H9 (cell line): ENCODE measurements at regions not wholly inside any gene's neighbourhood (a gene's known extent, or its start where the extent isn't known, plus 50 kb on each side); places are given as distances from the start of the nearest gene placed in this dataset.

ENCODE experiments used
- DNase-seq: peaks from one replicate; pipeline ENCODE4 v3.0.0-alpha.2; 2017
- H2AFZ ChIP-seq: one replicate; pipeline ENCODE4 v1.6.1; 2013; ENCODE audit warnings: mild to moderate bottlenecking, low read length, control low read depth, moderate library complexity
- H2AK5ac ChIP-seq: 2 replicates; pipeline ENCODE4 v1.6.1; 2013; ENCODE audit warnings: low read length, control low read depth, mixed read lengths; ENCODE audit not compliant: insufficient read length
- H2BK120ac ChIP-seq: one replicate; pipeline ENCODE4 v1.6.1; 2013; ENCODE audit warnings: low read depth, mild to moderate bottlenecking, low read length, control low read depth, inconsistent platforms; ENCODE audit not compliant: poor library complexity, severe bottlenecking
- H2BK12ac ChIP-seq: 2 replicates; pipeline ENCODE4 v1.6.1; 2013; ENCODE audit warnings: low read length, control low read depth, mixed read lengths, low read depth; ENCODE audit not compliant: insufficient read length
- H2BK15ac ChIP-seq: 2 replicates; pipeline ENCODE4 v1.6.1; 2013; ENCODE audit warnings: low read depth, low read length, control low read depth
- H2BK20ac ChIP-seq: one replicate; pipeline ENCODE4 v1.6.1; 2013; ENCODE audit warnings: low read depth, mild to moderate bottlenecking, low read length, control low read depth, inconsistent platforms; ENCODE audit not compliant: poor library complexity, severe bottlenecking
- H2BK5ac ChIP-seq: 2 replicates; pipeline ENCODE4 v1.6.1; 2013; ENCODE audit warnings: low read length, control low read depth, mixed read lengths; ENCODE audit not compliant: insufficient read length
- H3K14ac ChIP-seq: 2 replicates; pipeline ENCODE4 v1.6.1; 2013; ENCODE audit warnings: low read length, control low read depth; ENCODE audit not compliant: insufficient read depth
- H3K18ac ChIP-seq: 2 replicates; pipeline ENCODE4 v1.6.1; 2013; ENCODE audit warnings: low read depth, mild to moderate bottlenecking, mixed read lengths, low read length, control low read depth; ENCODE audit not compliant: insufficient read length
- H3K23ac ChIP-seq: 2 replicates; pipeline ENCODE4 v1.6.1; 2013; ENCODE audit warnings: low read length, control low read depth, mixed read lengths, low read depth; ENCODE audit not compliant: insufficient read length
- H3K23me2 ChIP-seq: 2 replicates; pipeline ENCODE4 v1.6.1; 2013; ENCODE audit warnings: low read depth, mild to moderate bottlenecking, mixed read lengths, low read length, control low read depth; ENCODE audit not compliant: insufficient read length, poor library complexity, severe bottlenecking
- H3K27ac ChIP-seq: 2 replicates; pipeline ENCODE4 v1.5.1; 2013; ENCODE audit warnings: low read length, control low read depth, mixed read lengths, low read depth; ENCODE audit not compliant: insufficient read length
- H3K27me3 ChIP-seq: 2 replicates; pipeline ENCODE4 v1.6.1; 2013; ENCODE audit warnings: low read length, control low read depth, inconsistent platforms; ENCODE audit not compliant: insufficient read depth
- H3K4ac ChIP-seq: 2 replicates; pipeline ENCODE4 v1.6.1; 2013; ENCODE audit warnings: low read depth, mild to moderate bottlenecking, control low read depth, inconsistent platforms, low read length, moderate library complexity
- H3K4me1 ChIP-seq: 2 replicates; pipeline ENCODE4 v1.6.1; 2013; ENCODE audit warnings: low read length, control low read depth, inconsistent platforms; ENCODE audit not compliant: insufficient read depth
- H3K4me2 ChIP-seq: 2 replicates; pipeline ENCODE4 v1.6.1; 2013; ENCODE audit warnings: low read length, control low read depth, mixed read lengths; ENCODE audit not compliant: insufficient read length, insufficient read depth
- H3K56ac ChIP-seq: 2 replicates; pipeline ENCODE4 v1.6.1; 2013; ENCODE audit warnings: low read depth, mild to moderate bottlenecking, mixed read lengths, low read length, control low read depth; ENCODE audit not compliant: insufficient read length
- H3K79me1 ChIP-seq: 2 replicates; pipeline ENCODE4 v1.6.1; 2013; ENCODE audit warnings: low read depth, mild to moderate bottlenecking, moderate library complexity, low read length, control low read depth, inconsistent platforms; ENCODE audit not compliant: insufficient read depth, poor library complexity, severe bottlenecking
- H3K79me2 ChIP-seq: 2 replicates; pipeline ENCODE4 v1.6.1; 2013; ENCODE audit warnings: low read length, control low read depth, inconsistent platforms; ENCODE audit not compliant: insufficient read depth
- H3K9ac ChIP-seq: 2 replicates; pipeline ENCODE4 v1.6.1; 2013; ENCODE audit warnings: low read length, control low read depth, mixed read lengths; ENCODE audit not compliant: insufficient read length; ENCODE audit errors: extremely low read depth
- H3K9me3 ChIP-seq: one replicate; pipeline ENCODE4 v1.6.1; 2013; ENCODE audit warnings: low read depth, low read length, inconsistent platforms; ENCODE audit not compliant: control insufficient read depth
- H3T11ph ChIP-seq: one replicate; pipeline ENCODE4 v1.6.1; 2013; ENCODE audit warnings: mild to moderate bottlenecking, low read length, control low read depth, inconsistent platforms
- H4K20me1 ChIP-seq: one replicate; pipeline ENCODE4 v1.6.1; 2013; ENCODE audit not compliant: control insufficient read depth, insufficient read length, insufficient read depth
- H4K5ac ChIP-seq: 2 replicates; pipeline ENCODE4 v1.6.1; 2013; ENCODE audit warnings: low read depth, mild to moderate bottlenecking, mixed read lengths, low read length, control low read depth; ENCODE audit not compliant: insufficient read length
- H4K8ac ChIP-seq: replicated peaks from 2 replicates; pipeline ENCODE4 v1.6.1; 2013; ENCODE audit warnings: low read length, control low read depth, mixed read lengths, low read depth; ENCODE audit not compliant: insufficient read length
- H4K91ac ChIP-seq: 2 replicates; pipeline ENCODE4 v1.6.1; 2013; ENCODE audit warnings: low read depth, mild to moderate bottlenecking, moderate library complexity, mixed read lengths, low read length, control low read depth; ENCODE audit not compliant: insufficient read length
- H3K27ac Mint-ChIP-seq, 3 experiments: 2 replicates in 2 of 3; 3 replicates in 1 of 3; pipeline ENCODE4 v1.8.0; 2020 to 2021; ENCODE audit warnings: mixed read lengths in 3 of 3, mild to moderate bottlenecking in 1 of 3, moderate library complexity in 1 of 3
- H3K27me3 Mint-ChIP-seq: 2 replicates; pipeline ENCODE4 v1.8.0; 2021; ENCODE audit warnings: low read depth, mild to moderate bottlenecking, moderate library complexity, mixed read lengths
- H3K36me3 Mint-ChIP-seq, 3 experiments: 2 replicates in 2 of 3; 3 replicates in 1 of 3; pipeline ENCODE4 v1.8.0; 2020 to 2021; ENCODE audit warnings: low read depth in 3 of 3, mixed read lengths in 3 of 3; ENCODE audit not compliant: insufficient read depth in 1 of 3
- H3K4me1 Mint-ChIP-seq, 2 experiments: 2 replicates each; pipeline ENCODE4 v1.8.0; 2020; ENCODE audit warnings: mixed read lengths in 2 of 2
- H3K4me3 Mint-ChIP-seq, 2 experiments: 2 replicates in 1 of 2; 3 replicates in 1 of 2; pipeline ENCODE4 v1.8.0; 2020 to 2021; ENCODE audit warnings: mild to moderate bottlenecking in 2 of 2, mixed read lengths in 2 of 2, moderate library complexity in 1 of 2
- H3K9me3 Mint-ChIP-seq, 2 experiments: 2 replicates in 1 of 2; 3 replicates in 1 of 2; pipeline ENCODE4 v1.8.0; 2020; ENCODE audit warnings: mild to moderate bottlenecking in 2 of 2, mixed read lengths in 2 of 2, moderate library complexity in 1 of 2
- CTCF ChIP-seq: fragments of 200-600 bp; sonication (generic); conservative IDR thresholded peaks from 3 replicates; pipeline ENCODE4 v1.8.0; 2021; ENCODE audit warnings: antibody characterized with exemption, mild to moderate bottlenecking
- WGBS: extraction: QIAGEN DNeasy Blood & Tissue Kit; methylation state at CpG from one replicate; pipeline ENCODE4 v1.1.7; 2013; ENCODE audit warnings: missing lambda C conversion rate, low lambda C conversion rate, mixed read lengths; ENCODE audit not compliant: insufficient read length; ENCODE audit errors: extremely low coverage; 5-methylcytosine and 5-hydroxymethylcytosine counted together

GRCh38 chr14:98741523-98741922, 530.5 kb downstream of the BCL11B start:
- Histone ChIP-seq H2AK5ac (no peak overlapping the region), H4K91ac (no peak overlapping the region), H3K18ac (no peak overlapping the region), H2BK5ac (no peak overlapping the region), H3K4ac (no peak overlapping the region), H2BK20ac (no peak overlapping the region), H3K23ac (no peak overlapping the region), H2BK12ac (no peak overlapping the region), H3K27ac (no peak overlapping the region), H2AFZ (no peak overlapping the region), H4K8ac (no peak overlapping the region), H4K20me1 (no peaks in the 10 kb centered on the region), H3K79me1 (no peaks in the 10 kb centered on the region), H4K5ac (no peak overlapping the region), H3K79me2 (no peaks in the 10 kb centered on the region), H3K4me1 (no peaks in the 10 kb centered on the region), H3K9ac (no peak overlapping the region), H2BK15ac (no peak overlapping the region), H3K4me2 (no peak overlapping the region), H3K56ac (no peak overlapping the region), H3T11ph (no peak overlapping the region), H3K23me2 (no peaks in the 10 kb centered on the region), H3K27me3 (no peaks in the 10 kb centered on the region), H3K9me3 (no peaks in the 10 kb centered on the region), H3K14ac (no peak overlapping the region), H2BK120ac (no peak overlapping the region)
- WGBS: no CpG with 5 or more reads among the region's 8 CpGs
- Mint-ChIP-seq H3K36me3 (no peaks in the 10 kb centered on the region), H3K27ac (no peak overlapping the region), H3K27me3 (no peaks in the 10 kb centered on the region; the same call in none of the 2 replicates), H3K9me3 (peaks cover 0 to 2% of the 10 kb centered on the region in 2 experiments; a peak in 1 of 5 replicates), H3K4me1 (no peaks in the 10 kb centered on the region), H3K4me3 (no peak overlapping the region)
- DNase-seq: no peak
- no peak for TF ChIP-seq CTCF
